Right renal pelvis (tissue), 4 donors: ENCODE measurements at regions not wholly inside any gene's neighbourhood (a gene's known extent, or its start where the extent isn't known, plus 50 kb on each side); places are given as distances from the start of the nearest gene placed in this dataset.
"Not testable (repeated sequence)": the region's sequence is repeated elsewhere in the genome, so short reads cannot be mapped to it uniquely, and the experiment has no call there.

Source experiments
- DNase-seq, 4 donors: peaks; one replicate each; pipeline ENCODE4 v3.0.0-alpha.2; 2013; ENCODE audit warnings: low read depth in 4 of 4, low spot score in 3 of 4, missing footprints in 1 of 4

GRCh38 chr5:54825005-54825404 lies 160.4 kb downstream of the ESM1 start:
- DNase-seq: no peak

DNA sequence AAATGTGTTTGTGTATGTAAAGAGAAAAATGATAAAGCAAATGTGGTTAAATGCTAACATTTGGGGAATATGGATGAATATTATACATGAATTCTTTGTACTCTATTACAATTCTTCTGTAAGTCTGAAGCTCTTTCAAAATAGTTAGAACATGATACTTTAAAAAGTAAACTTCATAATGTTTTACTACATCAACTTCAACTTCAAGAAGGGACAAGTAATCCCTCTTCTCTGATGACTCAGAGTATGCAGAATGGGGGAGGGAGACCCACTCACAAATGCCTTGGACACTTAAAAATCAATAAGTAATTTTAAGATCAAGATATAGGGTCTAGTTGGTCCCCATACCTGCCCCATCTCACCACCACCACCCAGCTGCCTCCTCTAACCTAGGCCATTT lies 162.4 kb downstream of the ESM1 start:
- no peak for DNase-seq

- DNase-seq: no peak
Observed at GRCh38 chr5:54822324-54822687, 163.1 kb downstream of the ESM1 start.

GRCh38 chr5:54821445-54822323 lies 163.7 kb downstream of the ESM1 start:
- no peak for DNase-seq

DNA sequence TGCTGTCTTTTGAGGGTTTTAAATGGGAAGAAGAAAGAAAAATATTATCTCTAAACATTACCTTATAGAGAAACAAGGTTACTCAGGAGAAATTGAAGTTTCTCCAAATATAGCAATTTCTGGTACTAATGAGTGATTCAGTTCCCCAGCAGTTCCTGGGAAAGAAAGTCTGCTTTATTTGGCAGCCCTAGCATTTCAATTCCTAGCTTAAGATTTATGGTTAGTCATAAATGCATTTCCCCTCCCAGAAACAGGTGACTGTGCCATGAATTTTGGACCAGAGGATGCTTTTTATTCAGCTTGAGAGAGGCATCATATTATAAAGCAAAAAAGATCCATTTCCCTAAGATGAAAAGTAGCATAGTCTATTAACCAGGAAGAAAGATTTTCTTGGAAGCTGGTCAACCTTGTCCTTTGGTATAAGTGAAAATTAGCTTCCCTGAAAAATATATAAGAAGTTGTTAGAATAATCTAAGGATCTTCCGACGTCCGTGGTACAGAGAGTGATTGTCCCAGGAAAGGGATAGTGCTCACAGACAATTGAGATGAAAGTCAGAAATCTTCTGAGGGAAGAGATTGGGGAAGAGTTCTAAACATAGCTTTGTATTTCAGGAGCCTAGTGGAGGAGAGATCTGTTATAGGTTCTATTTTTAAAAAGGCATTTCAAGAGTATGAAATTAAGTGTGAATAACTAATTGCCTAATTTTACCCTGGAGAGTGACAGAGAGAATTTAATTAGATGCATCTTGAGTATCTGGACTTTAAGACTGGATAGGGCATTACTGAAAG lies 164.9 kb downstream of the ESM1 start:
- no peak for DNase-seq

- DNase-seq: no peak
Observed at GRCh38 chr5:54807421-54807820, 178.0 kb downstream of the ESM1 start.

- no peak for DNase-seq
Observed at GRCh38 chr5:54804521-54804920, 180.9 kb downstream of the ESM1 start.

DNA sequence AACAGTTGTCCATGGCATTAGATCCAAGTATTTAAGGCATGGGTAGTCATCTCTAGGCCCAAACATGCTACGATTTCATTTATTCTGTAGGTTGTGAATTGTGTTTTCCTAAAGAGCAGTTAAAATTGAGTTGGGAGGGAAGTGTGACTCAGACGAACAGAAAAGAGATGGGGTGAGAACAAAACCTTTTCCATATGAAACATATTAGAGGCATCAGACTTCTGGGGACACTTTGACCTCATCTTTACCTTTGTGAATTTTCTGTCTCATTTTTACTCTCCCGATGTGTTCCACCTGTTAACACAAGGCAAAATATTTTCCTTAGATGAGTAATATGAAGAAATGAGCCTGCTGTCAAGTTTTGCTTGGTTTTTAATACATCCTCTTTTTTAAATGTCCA lies 181.3 kb downstream of the ESM1 start:
- no peak for DNase-seq

DNA sequence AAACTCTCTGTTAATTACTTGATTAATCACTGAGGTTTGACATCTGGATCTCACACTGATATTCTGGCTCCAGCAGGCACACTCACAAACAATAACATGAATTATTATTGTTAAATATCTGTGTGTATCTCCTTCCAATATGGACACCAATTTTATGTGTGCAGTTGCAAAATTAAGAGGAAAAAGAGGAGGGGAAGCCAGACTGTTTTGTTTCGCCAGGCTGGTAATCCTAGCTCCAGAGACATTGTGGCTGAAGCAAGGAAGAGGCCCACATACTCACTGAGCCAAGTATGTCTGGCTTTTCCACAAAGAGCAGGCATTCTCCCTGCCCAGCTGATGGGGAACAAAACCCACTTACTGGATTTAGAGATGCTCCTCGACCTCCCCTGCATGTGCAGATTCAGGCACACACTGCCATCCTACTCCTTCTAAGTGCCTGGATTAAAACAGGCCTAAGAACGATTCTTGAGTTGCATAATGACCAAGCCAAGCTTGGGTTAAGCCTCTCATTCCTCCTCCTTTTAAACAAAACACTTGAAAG lies 181.9 kb downstream of the ESM1 start:
- no peak for DNase-seq

GRCh38 chr5:54799645-54800044 lies 185.7 kb downstream of the ESM1 start:
- no peak for DNase-seq

DNA sequence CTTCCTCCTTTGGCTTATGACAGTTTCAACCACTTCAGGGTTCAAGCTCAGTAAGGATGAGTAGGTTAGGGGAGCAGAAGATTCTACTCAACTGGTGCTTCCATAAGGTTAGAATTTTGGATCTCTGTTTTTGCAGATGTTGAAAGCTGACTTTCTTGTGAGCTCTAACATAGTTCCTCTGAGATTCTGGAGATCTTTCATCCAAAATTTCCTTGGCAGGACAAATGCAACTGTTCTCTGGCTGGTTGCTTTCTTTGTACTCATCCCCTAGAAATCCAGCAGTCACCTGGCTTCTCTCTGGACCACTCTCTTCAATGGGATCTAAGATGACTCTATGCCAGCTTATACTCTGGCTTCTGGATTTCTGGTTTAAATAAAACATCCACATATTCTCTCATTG lies 189.6 kb downstream of the ESM1 start:
- no peak for DNase-seq

- DNase-seq: no peak
Observed at GRCh38 chr5:54795284-54795683, 190.1 kb downstream of the ESM1 start.

- no peak for DNase-seq
Observed at GRCh38 chr5:54794135-54794975, 191.0 kb downstream of the ESM1 start.

- no peak for DNase-seq
Observed at GRCh38 chr5:54793468-54794134, 191.8 kb downstream of the ESM1 start.

GRCh38 chr5:54792611-54793404 lies 192.6 kb downstream of the ESM1 start:
- DNase-seq: no peak

- not testable (repeated sequence) for DNase-seq
Observed at GRCh38 chr5:54787910-54788309, 197.5 kb downstream of the ESM1 start.

GRCh38 chr5:54785729-54786591 lies 199.4 kb downstream of the ESM1 start:
- no peak for DNase-seq

GRCh38 chr5:54778783-54779182 lies 206.6 kb downstream of the ESM1 start:
- no peak for DNase-seq
